Testis (tissue), 2 donors: ENCODE measurements at regions not wholly inside any gene's neighbourhood (a gene's known extent, or its start where the extent isn't known, plus 50 kb on each side); places are given as distances from the start of the nearest gene placed in this dataset.

Experiments
- POLR2A ChIP-seq: fragments of 450-650 bp; IDR thresholded peaks from one replicate; pipeline ENCODE4 v1.6.1; 2017; ENCODE audit warnings: antibody characterized with exemption, mild to moderate bottlenecking, moderate library complexity
- TF ChIP-seq, protein P1 (sequence below), 3 experiments: fragments of 450-650 bp in 2 of 3; fragments of 200-600 bp in 1 of 3; sonication (generic) in 1 of 3; IDR thresholded peaks; one replicate each; pipeline ENCODE4 v1.5.1; 2016 to 2019; ENCODE audit warnings: antibody characterized with exemption in 3 of 3, mild to moderate bottlenecking in 2 of 3, moderate library complexity in 1 of 3

DNA sequence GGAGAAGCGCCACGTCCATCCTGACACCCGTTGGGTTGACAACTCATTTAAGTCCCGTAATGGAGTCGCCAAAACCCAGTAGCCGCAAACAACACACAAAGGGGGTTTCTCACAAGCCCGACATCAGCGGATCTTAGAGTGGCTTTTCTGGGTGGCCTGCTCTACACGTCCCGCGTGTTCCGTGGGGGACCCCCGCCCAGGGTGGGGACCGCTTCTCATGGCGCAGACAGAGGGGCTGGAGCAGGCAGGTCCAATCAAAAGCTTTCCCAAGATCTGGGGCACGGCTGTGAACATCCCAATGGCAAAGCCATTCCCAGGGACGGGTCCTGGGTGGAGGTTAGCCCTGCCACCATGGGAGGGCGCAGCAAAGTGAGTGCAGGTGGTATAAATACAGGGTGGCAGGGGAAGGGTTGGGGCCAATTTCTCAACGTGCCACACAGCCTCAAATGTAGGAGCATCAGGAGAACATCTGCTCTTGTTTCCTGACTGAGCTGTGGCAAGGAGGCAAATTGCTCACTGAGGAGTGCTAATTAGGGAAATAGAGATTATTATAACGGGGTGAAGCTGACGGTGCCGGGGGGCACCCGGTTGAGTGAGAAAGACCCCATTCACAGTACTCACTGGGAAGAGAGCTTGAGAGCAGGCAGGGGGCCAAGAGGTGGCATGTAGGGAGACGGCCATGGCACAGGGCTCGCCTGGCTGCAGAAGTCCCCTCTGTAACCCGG is 1447.2 kb downstream of the TBC1D22A start:
- TF ChIP-seq, protein P1, sequence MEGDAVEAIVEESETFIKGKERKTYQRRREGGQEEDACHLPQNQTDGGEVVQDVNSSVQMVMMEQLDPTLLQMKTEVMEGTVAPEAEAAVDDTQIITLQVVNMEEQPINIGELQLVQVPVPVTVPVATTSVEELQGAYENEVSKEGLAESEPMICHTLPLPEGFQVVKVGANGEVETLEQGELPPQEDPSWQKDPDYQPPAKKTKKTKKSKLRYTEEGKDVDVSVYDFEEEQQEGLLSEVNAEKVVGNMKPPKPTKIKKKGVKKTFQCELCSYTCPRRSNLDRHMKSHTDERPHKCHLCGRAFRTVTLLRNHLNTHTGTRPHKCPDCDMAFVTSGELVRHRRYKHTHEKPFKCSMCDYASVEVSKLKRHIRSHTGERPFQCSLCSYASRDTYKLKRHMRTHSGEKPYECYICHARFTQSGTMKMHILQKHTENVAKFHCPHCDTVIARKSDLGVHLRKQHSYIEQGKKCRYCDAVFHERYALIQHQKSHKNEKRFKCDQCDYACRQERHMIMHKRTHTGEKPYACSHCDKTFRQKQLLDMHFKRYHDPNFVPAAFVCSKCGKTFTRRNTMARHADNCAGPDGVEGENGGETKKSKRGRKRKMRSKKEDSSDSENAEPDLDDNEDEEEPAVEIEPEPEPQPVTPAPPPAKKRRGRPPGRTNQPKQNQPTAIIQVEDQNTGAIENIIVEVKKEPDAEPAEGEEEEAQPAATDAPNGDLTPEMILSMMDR (IDR thresholded peaks at IDR 0.05), result no peak
- TF ChIP-seq POLR2A, result no peak
